Adrenal gland (tissue), 9 donors: ENCODE measurements at regions not wholly inside any gene's neighbourhood (a gene's known extent, or its start where the extent isn't known, plus 50 kb on each side); places are given as distances from the start of the nearest gene placed in this dataset.

Experiments
- DNase-seq, 7 donors: peaks; one replicate each; pipeline ENCODE4 v3.0.0-alpha.2; 2019 to 2020
- H3K27ac ChIP-seq, 5 donors: fragments of 200-600 bp; sonication (generic) in 4 of 5; 1 replicate in 3 of 5; 2 replicates in 2 of 5; pipeline versions ENCODE4 v1.5.1 to v1.8.0; 2016 to 2020; ENCODE audit warnings: mild to moderate bottlenecking in 1 of 5
- H3K27me3 ChIP-seq: fragments of 200-600 bp; 2 replicates; pipeline ENCODE4 v1.8.0; 2021
- H3K36me3 ChIP-seq, 2 donors: fragments of 200-600 bp; replicated peaks in 1 of 2; 1 replicate in 1 of 2; 2 replicates in 1 of 2; pipeline versions ENCODE4 v1.5.1 to v1.8.0; 2018 to 2022
- H3K4me1 ChIP-seq, 2 donors: fragments of 200-600 bp; replicated peaks in 1 of 2; 1 replicate in 1 of 2; 2 replicates in 1 of 2; pipeline versions ENCODE4 v1.5.1 to v1.8.0; 2018 to 2021
- H3K4me3 ChIP-seq, 4 donors: fragments of 200-600 bp; sonication (generic) in 3 of 4; one replicate each; pipeline ENCODE4 v1.5.1; 2016 to 2018
- H3K9me3 ChIP-seq, 3 donors: fragments of 200-600 bp; sonication (generic) in 1 of 3; replicated peaks in 1 of 3; 1 replicate in 2 of 3; 2 replicates in 1 of 3; pipeline versions ENCODE4 v1.5.1 to v1.8.0; 2016 to 2021
- POLR2A ChIP-seq, 2 donors: fragments of 450-650 bp; IDR thresholded peaks; one replicate each; pipeline ENCODE4 v1.6.1; 2017; ENCODE audit warnings: antibody characterized with exemption in 2 of 2, mild to moderate bottlenecking in 2 of 2, moderate library complexity in 1 of 2
- WGBS, 4 donors: extraction: QIAGEN DNeasy Blood & Tissue Kit in 2 of 4; methylation state at CpG; one replicate each; pipeline versions ENCODE4 v1.1.5 to v1.1.7; 2013 to 2017; 5-methylcytosine and 5-hydroxymethylcytosine counted together
- intact Hi-C, 2 donors: fragments of 100-400 bp; cut with DNase I; formaldehyde crosslinking; loops; one replicate each; pipeline versions ENCODE4 v1.14.1 to v1.15.0; 2022 to 2023
- TF ChIP-seq, protein P1 (sequence below), 6 experiments: fragments of 450-650 bp in 4 of 6; fragments of 200-600 bp in 2 of 6; sonication (generic) in 1 of 6; IDR thresholded peaks; 1 replicate in 5 of 6; 2 replicates in 1 of 6; pipeline versions ENCODE4 v1.5.1 to v1.8.0; 2016 to 2021; ENCODE audit warnings: antibody characterized with exemption in 6 of 6, mild to moderate bottlenecking in 2 of 6, moderate library complexity in 1 of 6
- donor health status: healthy with polysubstance abuse.
- donor health status: Bipolar disorder and iron deficiency.
- donor health status: DM: yes; HTN: yes; CAD: no.
- donor health status: DM: no; HTN: no; CAD: no.
- donor health status: DM: no; HTN: no; CAD: no.

GRCh38 chr9:26261503-26262330 lies 583.5 kb upstream of the TUSC1 start:
- WGBS, 4 donors: 60 to 69% (median 65%) methylated on average over 3 of the region's 3 CpGs
- Histone ChIP-seq H3K27ac (peak overlapping the region in 1 of 5 donors; percentile 46), H3K4me1 (no peaks in the 10 kb centered on the region), H3K27me3 (no peaks in the 10 kb centered on the region), H3K9me3 (no peaks in the 10 kb centered on the region), H3K36me3 (no peaks in the 10 kb centered on the region), H3K4me3 (no peak overlapping the region)
- intact Hi-C loops: no loop called here
- peak in 1 of 7 donors; percentile 19 for DNase-seq
- no peak for TF ChIP-seq POLR2A (IDR thresholded peaks at IDR 0.05)
- TF ChIP-seq, protein P1, sequence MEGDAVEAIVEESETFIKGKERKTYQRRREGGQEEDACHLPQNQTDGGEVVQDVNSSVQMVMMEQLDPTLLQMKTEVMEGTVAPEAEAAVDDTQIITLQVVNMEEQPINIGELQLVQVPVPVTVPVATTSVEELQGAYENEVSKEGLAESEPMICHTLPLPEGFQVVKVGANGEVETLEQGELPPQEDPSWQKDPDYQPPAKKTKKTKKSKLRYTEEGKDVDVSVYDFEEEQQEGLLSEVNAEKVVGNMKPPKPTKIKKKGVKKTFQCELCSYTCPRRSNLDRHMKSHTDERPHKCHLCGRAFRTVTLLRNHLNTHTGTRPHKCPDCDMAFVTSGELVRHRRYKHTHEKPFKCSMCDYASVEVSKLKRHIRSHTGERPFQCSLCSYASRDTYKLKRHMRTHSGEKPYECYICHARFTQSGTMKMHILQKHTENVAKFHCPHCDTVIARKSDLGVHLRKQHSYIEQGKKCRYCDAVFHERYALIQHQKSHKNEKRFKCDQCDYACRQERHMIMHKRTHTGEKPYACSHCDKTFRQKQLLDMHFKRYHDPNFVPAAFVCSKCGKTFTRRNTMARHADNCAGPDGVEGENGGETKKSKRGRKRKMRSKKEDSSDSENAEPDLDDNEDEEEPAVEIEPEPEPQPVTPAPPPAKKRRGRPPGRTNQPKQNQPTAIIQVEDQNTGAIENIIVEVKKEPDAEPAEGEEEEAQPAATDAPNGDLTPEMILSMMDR (IDR thresholded peaks at IDR 0.05): no peak

- intact Hi-C loops: no loop called here
- WGBS, 4 donors: 54 to 70% (median 66%) methylated on average over 3 of the region's 3 CpGs
- H3K4me3 ChIP-seq: no peak overlapping the region
- no peak overlapping the region for H3K27ac ChIP-seq
- no peaks in the 10 kb centered on the region for H3K36me3 ChIP-seq
- H3K27me3 ChIP-seq: no peaks in the 10 kb centered on the region
- TF ChIP-seq, protein P1 (IDR thresholded peaks at IDR 0.05): no peak
- no peak for TF ChIP-seq POLR2A (IDR thresholded peaks at IDR 0.05)
- H3K9me3 ChIP-seq: no peaks in the 10 kb centered on the region
- DNase-seq: no peak
- H3K4me1 ChIP-seq: no peaks in the 10 kb centered on the region
Observed at GRCh38 chr9:26260238-26260637, 582.0 kb upstream of the TUSC1 start.

GRCh38 chr9:26247861-26248260 lies 569.6 kb upstream of the TUSC1 start:
- Histone ChIP-seq H3K4me1 (no peaks in the 10 kb centered on the region), H3K4me3 (no peak overlapping the region), H3K36me3 (no peaks in the 10 kb centered on the region), H3K27me3 (no peaks in the 10 kb centered on the region), H3K9me3 (no peaks in the 10 kb centered on the region), H3K27ac (no peak overlapping the region)
- TF ChIP-seq POLR2A (IDR thresholded peaks at IDR 0.05): no peak
- TF ChIP-seq, protein P1 (IDR thresholded peaks at IDR 0.05): no peak
- DNase-seq: no peak
- intact Hi-C loops: no loop called here
- WGBS, 4 donors: 84 to 100% (median 93%) methylated on average over 1 of the region's 1 CpG

DNA sequence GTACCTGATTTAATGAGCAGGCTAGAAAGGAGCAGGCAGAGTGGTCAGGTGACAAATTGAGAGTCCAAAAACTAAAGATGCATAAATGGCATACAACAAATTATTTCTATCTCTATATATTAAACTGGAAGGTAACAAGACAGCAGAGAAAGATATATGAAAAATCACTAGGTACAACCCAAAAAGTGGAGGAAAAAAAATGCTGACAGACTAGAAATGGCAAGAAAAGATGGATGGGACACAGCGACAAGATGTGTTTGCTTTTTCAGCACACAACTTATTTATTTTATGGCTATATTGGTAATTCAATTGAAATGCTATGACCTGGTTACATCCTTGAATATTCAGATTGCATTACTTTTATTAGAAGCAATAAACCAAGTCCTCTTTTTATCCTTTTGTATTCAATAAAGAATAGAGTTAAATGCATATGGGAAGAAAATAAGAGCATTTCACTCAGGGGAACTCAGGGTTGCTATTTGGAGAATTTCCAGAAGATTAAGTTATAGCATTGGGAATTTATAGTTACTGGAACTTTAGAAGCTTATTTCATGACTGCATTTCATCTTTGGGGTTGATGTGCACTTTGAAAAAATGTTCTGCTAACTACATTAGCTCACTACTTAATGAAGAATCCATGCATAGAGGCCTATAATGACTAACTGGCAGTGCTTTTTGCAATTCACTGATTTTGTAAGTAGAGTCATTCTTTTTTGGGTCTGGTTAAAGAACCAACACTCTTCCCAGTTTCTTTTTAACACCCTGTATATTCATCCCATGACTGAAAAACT lies 566.6 kb upstream of the TUSC1 start:
- WGBS, 4 donors: 67 to 77% (median 75%) methylated on average over 1 of the region's 1 CpG

More for the DNA sequence above, 566.6 kb upstream of the TUSC1 start:
- H3K36me3 ChIP-seq: no peaks in the 10 kb centered on the region
- no peaks in the 10 kb centered on the region for H3K27me3 ChIP-seq
- TF ChIP-seq, protein P1 (IDR thresholded peaks at IDR 0.05): no peak
- no peak for TF ChIP-seq POLR2A (IDR thresholded peaks at IDR 0.05)
- H3K27ac ChIP-seq: no peak overlapping the region
- no peaks in the 10 kb centered on the region for H3K4me1 ChIP-seq
- intact Hi-C loops: no loop called here
- H3K4me3 ChIP-seq: no peak overlapping the region
- no peaks in the 10 kb centered on the region for H3K9me3 ChIP-seq
- no peak for DNase-seq
